ENCODE measurements at regions not wholly inside any gene's neighbourhood (a gene's known extent, or its start where the extent isn't known, plus 50 kb on each side); places are given as distances from the start of the nearest gene placed in this dataset.
"Not testable (repeated sequence)": the region's sequence is repeated elsewhere in the genome, so short reads cannot be mapped to it uniquely, and the experiment has no call there.

GRCh38 chr12:13347241-13348043 lies 150.9 kb downstream of the EMP1 start:
- no peak for DNase-seq (ENCODE audit: low spot score)

DNA sequence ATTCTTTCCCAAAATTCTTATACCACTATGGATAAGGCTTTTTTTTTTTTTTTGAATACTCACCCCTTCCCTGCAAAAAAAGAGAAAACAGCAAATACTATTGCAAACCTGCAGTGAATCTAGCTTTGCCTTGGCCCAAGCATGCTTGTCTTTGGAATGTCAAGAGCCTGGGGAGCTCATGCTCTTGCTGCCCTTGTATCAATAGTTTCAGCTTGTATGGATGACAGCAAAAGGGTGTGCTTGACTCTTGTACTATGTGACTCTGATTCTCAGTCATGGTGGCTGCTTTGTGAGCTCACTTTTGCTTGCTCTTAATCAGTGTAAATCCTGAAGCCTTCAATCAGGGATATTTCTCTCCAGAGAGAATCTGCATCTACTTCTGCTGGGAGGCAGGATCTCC lies 149.2 kb downstream of the EMP1 start:
- no peak for DNase-seq (ENCODE audit: low spot score)

DNA sequence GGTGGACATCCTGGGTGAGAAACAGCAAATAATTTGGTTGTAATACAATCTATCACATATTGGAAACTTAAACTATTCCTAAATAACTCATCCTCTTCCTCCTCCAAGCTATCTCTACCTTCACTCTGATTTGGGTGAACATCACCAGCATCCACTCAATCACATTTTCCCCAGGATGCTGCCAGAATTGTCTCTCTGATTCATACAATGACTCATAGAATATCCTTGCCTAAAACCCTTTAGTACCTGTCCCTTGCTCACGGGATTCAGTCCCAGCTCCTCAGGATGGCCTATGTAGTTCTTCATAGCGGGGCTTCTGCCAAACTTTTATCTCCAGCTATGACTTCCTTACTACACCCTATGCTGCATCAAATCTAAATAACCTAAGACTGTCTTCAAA lies 146.8 kb downstream of the EMP1 start:
- DNase-seq (ENCODE audit: low spot score) = no peak

DNA sequence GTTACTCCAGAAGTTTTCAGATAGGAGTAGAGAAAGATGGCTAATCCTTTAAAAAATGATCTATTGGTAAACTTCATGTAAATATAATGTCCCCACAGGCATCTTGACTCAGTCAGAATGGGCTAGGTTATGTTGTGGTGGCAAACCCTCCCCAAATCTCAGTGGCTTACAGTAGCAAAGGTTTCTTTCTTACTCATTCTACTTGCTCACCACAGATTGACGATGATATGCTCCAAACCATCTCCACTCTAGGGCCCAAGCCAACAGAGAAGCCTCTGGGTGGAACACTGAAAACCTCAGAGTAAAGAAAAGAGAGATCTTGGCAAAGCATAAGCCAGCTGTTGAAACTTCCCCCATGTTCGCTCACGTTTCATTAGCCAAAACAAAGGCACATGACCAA lies 146.4 kb downstream of the EMP1 start:
- DNase-seq (ENCODE audit: low spot score) = no peak

GRCh38 chr12:13340149-13340548 lies 143.6 kb downstream of the EMP1 start:
- no peak for DNase-seq (ENCODE audit: low spot score)

DNA sequence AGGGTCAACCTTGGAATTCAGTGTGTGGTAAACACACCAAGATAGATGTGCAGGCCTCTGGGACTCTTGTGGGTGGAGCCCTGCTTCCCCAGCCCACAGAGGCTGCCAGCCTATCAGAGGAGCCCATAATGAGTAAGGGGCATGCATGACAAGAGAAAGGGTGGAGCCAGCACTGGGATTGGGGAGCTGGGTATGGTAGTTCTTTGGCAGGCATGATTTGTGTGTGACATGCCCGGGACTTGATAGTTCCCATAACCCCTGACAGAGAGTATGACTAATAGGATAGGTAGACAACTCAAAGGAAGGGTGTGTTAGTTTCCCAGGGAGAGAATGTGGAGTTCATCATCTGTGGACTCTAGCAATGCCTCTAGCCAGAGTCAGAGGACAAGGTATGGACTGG lies 143.0 kb downstream of the EMP1 start:
- DNase-seq (ENCODE audit: low spot score) = peak; percentile 88

- no peak for DNase-seq (ENCODE audit: low spot score)
These were observed 142.6 kb downstream of the EMP1 start for GRCh38 chr12:13339091-13339490.

DNA sequence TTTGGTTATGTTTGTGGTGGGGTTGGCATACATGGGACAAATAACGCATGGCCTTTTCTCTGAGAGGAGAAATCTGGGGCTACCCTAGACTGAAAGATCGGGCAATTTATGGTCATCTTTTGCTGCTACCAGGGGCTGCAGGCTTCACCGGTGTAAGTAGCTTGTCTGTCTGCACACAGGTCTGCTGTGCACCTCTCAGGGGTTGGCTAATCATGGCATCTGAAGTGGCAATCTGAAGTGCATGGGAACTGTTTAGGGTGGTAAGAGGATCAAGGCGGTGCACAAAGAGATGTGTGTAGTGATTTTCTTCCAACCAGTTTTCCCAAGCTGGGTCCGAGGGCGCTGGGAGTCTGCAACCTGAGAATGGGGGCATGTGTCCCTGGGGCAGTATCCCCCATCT lies 141.3 kb downstream of the EMP1 start:
- no peak for DNase-seq (ENCODE audit: low spot score)

DNA sequence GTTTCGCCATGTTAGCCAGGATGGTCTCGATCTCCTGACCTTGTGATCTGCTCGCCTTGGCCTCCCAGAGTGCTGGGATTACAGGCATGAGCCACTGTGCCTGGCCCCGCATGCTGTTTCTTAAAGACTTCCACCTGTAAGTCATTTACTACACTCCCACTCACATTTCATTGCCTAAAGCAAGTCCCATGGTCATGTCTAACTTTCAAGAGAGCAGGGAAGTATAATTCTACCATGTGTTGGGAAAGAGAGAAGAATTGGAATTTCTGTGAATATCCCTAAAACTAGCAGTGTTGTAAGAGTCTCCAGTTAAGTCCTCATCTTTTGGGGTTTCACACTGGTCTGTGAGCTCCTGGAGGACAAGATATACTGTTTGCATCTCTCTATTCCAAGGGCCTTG lies 139.7 kb downstream of the EMP1 start:
- no peak for DNase-seq (ENCODE audit: low spot score)

DNA sequence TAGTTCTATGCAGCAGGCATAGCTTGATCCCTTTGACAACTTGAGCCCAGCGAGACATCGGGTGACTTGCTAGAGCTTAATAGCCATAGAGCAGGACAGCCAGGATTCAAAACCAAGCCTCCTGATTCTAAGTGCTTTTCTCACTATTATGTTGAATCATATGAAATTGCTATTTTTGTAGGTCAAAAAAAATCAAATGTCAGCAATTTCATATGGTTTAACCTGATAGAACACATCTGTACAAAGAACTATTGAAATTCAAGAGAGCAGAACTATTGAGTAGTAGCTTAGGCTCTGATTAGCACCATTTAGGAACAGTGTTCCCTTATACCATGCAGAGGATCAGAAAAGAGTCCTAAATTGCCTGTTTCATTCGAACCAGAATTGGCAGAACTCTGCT lies 132.0 kb downstream of the EMP1 start:
- no peak for DNase-seq (ENCODE audit: low spot score)

DNA sequence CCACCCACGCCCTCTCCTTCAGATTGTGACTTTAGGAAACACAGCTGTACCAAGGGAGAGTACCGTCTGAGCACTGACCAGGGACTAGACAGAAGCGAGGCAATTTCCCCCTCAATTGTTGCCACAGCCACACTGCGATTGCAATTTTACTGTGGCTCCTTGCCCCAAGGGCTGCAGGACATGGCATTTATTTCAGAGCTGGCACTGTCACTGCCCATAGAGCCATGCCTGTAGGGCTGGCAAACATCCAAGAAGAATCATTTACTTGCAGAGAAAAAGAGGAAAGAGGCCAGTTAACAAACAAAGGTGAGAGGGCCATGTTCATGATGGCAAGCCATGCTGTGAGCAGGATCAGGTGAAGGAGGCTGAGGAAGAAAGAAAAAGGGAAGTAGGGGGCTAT lies 129.6 kb downstream of the EMP1 start:
- no peak for DNase-seq (ENCODE audit: low spot score)

DNA sequence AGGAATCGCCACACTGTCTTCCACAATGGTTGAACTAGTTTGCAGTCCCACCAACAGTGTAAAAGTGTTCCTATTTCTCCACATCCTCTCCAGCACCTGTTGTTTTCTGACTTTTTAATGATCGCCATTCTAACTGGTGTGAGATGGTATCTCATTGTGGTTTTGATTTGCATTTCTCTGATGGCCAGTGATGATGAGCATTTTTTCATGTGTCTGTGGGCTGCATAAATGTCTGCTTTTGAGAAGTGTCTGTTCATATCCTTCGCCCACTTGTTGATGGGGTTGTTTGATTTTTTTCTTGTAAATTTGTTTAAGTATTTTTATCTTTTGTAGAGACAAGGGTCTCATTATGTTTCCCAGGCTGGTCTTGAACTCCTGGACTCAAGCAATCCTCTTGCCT lies 128.5 kb downstream of the EMP1 start:
- DNase-seq (ENCODE audit: low spot score) = not testable (repeated sequence)

- no peak for DNase-seq (ENCODE audit: low spot score)
These were observed 121.9 kb downstream of the EMP1 start for GRCh38 chr12:13318231-13319015.

- no peak for DNase-seq (ENCODE audit: low spot score)
These were observed 120.2 kb downstream of the EMP1 start for GRCh38 chr12:13316587-13317246.

- DNase-seq (ENCODE audit: low spot score) = no peak
These were observed 117.4 kb downstream of the EMP1 start for GRCh38 chr12:13313886-13314285.

DNA sequence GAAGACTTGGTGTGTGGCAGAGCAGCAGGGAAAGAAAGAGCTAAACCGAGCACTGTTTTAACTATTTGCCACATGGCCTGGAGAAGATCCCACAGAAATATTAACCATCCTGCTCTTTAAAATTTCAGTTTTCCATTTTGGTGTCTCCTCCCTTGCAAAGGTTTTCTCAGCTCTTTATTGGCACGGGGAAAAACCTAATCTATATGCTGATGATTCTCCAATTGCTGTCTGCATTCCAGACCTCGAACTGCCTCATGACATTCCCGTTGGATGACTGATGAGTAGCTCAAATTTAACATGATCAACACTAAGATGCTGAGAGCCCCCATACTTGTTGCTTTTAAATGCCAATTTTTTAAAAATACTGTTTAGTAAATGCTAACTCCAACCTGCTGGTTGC lies 115.0 kb downstream of the EMP1 start:
- no peak for DNase-seq (ENCODE audit: low spot score)

DNA sequence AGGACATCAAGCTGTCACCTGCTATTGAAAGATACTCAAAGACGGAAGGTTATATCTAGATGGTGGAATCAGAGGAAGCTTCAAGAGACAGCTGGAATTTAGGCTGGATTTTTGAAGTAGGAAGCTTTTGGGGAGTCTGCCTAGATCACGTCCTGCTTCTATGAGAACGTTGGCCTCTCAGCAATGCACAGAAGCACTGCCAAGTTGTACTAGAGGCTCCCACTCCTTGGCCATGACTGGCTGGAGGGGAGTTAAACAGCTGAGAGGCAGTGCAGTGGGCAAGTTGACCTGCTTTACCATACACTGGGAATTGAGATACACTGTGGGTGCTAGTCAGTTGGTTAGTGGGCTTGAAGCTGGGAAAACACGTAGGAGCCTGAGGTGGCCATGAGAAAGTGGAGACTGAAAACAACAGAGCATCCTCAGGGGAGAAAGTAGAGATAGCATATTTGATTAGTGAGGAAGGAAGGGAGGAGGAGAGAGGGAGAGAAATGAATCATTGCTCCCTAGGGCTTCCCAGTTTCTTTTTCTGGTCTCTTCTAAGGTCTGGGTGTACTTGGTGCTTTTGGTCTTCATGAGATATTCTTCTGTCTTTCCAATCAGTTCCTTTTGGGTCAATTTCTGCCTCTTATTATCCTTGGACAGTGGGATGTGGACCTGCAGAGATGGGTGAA lies 110.8 kb downstream of the EMP1 start:
- DNase-seq (ENCODE audit: low spot score) = no peak

GRCh38 chr12:13304924-13305323 lies 108.4 kb downstream of the EMP1 start:
- DNase-seq (ENCODE audit: low spot score) = no peak

GRCh38 chr12:13299457-13299856 lies 102.9 kb downstream of the EMP1 start:
- DNase-seq (ENCODE audit: low spot score) = no peak

GRCh38 chr12:13293096-13293495 lies 96.6 kb downstream of the EMP1 start:
- no peak for DNase-seq (ENCODE audit: low spot score)

GRCh38 chr12:13289653-13290289 lies 93.2 kb downstream of the EMP1 start:
- no peak for DNase-seq (ENCODE audit: low spot score)

Data from LoVo (cell line).